ENCODE measurements at regions not wholly inside any gene's neighbourhood (a gene's known extent, or its start where the extent isn't known, plus 50 kb on each side); places are given as distances from the start of the nearest gene placed in this dataset.

DNA sequence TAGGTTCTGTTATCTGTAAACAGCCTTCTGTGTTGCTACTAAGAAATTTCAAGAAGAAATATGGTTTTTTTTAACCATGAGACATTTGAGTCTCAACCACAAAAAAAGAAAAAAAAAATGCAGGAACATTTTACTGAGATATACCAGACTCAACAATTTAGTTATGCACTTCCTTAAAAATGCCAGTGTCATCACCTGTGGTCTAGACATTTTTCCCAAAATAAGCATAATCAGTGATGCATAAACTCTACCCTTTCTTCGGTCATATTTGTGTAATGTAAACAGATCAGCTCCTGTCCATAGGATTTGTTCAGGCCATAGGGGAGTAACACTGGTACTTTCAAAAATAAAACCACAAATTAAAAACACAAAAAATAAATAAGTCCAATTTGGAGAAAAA is 122.6 kb upstream of the TNFSF4 start (continued):
- TF ChIP-seq, protein P1, sequence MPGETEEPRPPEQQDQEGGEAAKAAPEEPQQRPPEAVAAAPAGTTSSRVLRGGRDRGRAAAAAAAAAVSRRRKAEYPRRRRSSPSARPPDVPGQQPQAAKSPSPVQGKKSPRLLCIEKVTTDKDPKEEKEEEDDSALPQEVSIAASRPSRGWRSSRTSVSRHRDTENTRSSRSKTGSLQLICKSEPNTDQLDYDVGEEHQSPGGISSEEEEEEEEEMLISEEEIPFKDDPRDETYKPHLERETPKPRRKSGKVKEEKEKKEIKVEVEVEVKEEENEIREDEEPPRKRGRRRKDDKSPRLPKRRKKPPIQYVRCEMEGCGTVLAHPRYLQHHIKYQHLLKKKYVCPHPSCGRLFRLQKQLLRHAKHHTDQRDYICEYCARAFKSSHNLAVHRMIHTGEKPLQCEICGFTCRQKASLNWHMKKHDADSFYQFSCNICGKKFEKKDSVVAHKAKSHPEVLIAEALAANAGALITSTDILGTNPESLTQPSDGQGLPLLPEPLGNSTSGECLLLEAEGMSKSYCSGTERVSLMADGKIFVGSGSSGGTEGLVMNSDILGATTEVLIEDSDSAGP (CRISPR knock-in tag; IDR thresholded peaks at IDR 0.05), result no peak
- TF ChIP-seq, protein P2, sequence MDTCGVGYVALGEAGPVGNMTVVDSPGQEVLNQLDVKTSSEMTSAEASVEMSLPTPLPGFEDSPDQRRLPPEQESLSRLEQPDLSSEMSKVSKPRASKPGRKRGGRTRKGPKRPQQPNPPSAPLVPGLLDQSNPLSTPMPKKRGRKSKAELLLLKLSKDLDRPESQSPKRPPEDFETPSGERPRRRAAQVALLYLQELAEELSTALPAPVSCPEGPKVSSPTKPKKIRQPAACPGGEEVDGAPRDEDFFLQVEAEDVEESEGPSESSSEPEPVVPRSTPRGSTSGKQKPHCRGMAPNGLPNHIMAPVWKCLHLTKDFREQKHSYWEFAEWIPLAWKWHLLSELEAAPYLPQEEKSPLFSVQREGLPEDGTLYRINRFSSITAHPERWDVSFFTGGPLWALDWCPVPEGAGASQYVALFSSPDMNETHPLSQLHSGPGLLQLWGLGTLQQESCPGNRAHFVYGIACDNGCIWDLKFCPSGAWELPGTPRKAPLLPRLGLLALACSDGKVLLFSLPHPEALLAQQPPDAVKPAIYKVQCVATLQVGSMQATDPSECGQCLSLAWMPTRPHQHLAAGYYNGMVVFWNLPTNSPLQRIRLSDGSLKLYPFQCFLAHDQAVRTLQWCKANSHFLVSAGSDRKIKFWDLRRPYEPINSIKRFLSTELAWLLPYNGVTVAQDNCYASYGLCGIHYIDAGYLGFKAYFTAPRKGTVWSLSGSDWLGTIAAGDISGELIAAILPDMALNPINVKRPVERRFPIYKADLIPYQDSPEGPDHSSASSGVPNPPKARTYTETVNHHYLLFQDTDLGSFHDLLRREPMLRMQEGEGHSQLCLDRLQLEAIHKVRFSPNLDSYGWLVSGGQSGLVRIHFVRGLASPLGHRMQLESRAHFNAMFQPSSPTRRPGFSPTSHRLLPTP (IDR thresholded peaks at IDR 0.05; ENCODE audit: borderline replicate concordance, extremely low read depth, insufficient read length), result no peak
- peak; percentile 43 for TF ChIP-seq NFE2 (IDR thresholded peaks at IDR 0.05; ENCODE audit: low read depth)
- no peak for TF ChIP-seq POLR2B (IDR thresholded peaks at IDR 0.05; ENCODE audit: low read depth, partially characterized antibody)
- no peak for TF ChIP-seq ZNF77 (CRISPR knock-in tag; IDR thresholded peaks at IDR 0.05)
- TF ChIP-seq, protein P3, sequence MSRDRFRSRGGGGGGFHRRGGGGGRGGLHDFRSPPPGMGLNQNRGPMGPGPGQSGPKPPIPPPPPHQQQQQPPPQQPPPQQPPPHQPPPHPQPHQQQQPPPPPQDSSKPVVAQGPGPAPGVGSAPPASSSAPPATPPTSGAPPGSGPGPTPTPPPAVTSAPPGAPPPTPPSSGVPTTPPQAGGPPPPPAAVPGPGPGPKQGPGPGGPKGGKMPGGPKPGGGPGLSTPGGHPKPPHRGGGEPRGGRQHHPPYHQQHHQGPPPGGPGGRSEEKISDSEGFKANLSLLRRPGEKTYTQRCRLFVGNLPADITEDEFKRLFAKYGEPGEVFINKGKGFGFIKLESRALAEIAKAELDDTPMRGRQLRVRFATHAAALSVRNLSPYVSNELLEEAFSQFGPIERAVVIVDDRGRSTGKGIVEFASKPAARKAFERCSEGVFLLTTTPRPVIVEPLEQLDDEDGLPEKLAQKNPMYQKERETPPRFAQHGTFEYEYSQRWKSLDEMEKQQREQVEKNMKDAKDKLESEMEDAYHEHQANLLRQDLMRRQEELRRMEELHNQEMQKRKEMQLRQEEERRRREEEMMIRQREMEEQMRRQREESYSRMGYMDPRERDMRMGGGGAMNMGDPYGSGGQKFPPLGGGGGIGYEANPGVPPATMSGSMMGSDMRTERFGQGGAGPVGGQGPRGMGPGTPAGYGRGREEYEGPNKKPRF (IDR thresholded peaks at IDR 0.05; ENCODE audit: low read depth, low read length), result no peak
- peak; percentile 20 for TF ChIP-seq HDAC3 (IDR thresholded peaks at IDR 0.05; ENCODE audit: borderline replicate concordance, partially characterized antibody)
- peak; percentile 62; the same call in 1 of the 2 replicates for TF ChIP-seq MECOM (CRISPR knock-in tag; IDR thresholded peaks at IDR 0.05)
- no peak for TF ChIP-seq SAFB2 (IDR thresholded peaks at IDR 0.05; ENCODE audit: borderline replicate concordance, low read depth, low read length, severe bottlenecking)
- TF ChIP-seq, protein P4, sequence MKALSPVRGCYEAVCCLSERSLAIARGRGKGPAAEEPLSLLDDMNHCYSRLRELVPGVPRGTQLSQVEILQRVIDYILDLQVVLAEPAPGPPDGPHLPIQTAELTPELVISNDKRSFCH (CRISPR knock-in tag; IDR thresholded peaks at IDR 0.05), result no peak
- TF ChIP-seq, protein P4 (tag; IDR thresholded peaks at IDR 0.05), result 0 out of 2 replicates have a peak, but pooled peaks have one; percentile 28
- no peak for TF ChIP-seq POLR2G (IDR thresholded peaks at IDR 0.05; ENCODE audit: low read depth, low read length)
- peak; percentile 80 for TF ChIP-seq ZNF79 (CRISPR knock-in tag; IDR thresholded peaks at IDR 0.05; ENCODE audit: low read depth)
- no peak for TF ChIP-seq SIX5 (IDR thresholded peaks at IDR 0.05; ENCODE audit: borderline replicate concordance in 1 of 2, insufficient read depth in 1 of 2, low read depth in 1 of 2, low read length in 2 of 2)
- TF ChIP-seq BRD4 (IDR thresholded peaks at IDR 0.05), result no peak
- TF ChIP-seq FOSL1 (tag; conservative IDR thresholded peaks at IDR 0.05), result no peak
- no peak for TF ChIP-seq ZNF3 (CRISPR knock-in tag; IDR thresholded peaks at IDR 0.05)
- no peak for TF ChIP-seq ESRRB (CRISPR knock-in tag; IDR thresholded peaks at IDR 0.05; ENCODE audit: borderline replicate concordance)
- TF ChIP-seq, protein P5, sequence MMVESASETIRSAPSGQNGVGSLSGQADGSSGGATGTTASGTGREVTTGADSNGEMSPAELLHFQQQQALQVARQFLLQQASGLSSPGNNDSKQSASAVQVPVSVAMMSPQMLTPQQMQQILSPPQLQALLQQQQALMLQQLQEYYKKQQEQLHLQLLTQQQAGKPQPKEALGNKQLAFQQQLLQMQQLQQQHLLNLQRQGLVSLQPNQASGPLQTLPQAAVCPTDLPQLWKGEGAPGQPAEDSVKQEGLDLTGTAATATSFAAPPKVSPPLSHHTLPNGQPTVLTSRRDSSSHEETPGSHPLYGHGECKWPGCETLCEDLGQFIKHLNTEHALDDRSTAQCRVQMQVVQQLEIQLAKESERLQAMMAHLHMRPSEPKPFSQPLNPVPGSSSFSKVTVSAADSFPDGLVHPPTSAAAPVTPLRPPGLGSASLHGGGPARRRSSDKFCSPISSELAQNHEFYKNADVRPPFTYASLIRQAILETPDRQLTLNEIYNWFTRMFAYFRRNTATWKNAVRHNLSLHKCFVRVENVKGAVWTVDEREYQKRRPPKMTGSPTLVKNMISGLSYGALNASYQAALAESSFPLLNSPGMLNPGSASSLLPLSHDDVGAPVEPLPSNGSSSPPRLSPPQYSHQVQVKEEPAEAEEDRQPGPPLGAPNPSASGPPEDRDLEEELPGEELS (CRISPR knock-in tag; IDR thresholded peaks at IDR 0.05; ENCODE audit: borderline replicate concordance), result no peak
- no peak for TF ChIP-seq NUFIP1 (IDR thresholded peaks at IDR 0.05; ENCODE audit: partially characterized antibody)
